Stimulated activated effector memory CD8-positive, alpha-beta T cell treated with anti-CD3 and anti-CD28 coated beads, Interleukin-12 subunit alpha, Interleukin-12 subunit beta, amount 100 ng/mL, for 72 hours (primary cell): ENCODE measurements at regions not wholly inside any gene's neighbourhood (a gene's known extent, or its start where the extent isn't known, plus 50 kb on each side); places are given as distances from the start of the nearest gene placed in this dataset.
"Not testable (repeated sequence)": the region's sequence is repeated elsewhere in the genome, so short reads cannot be mapped to it uniquely, and the experiment has no call there.

ENCODE experiments used
- ATAC-seq: fragments of 150-1000 bp; cut with Tn5 transposase; 2 replicates; pipeline ENCODE4 v1.10.0; 2021
- DNase-seq, 2 donors: peaks; one replicate each; pipeline ENCODE4 v3.0.0; 2021 to 2022; ENCODE audit warnings: low spot score in 2 of 2
- H3K27ac Mint-ChIP-seq: one replicate; pipeline ENCODE4 v1.8.0; 2022; ENCODE audit warnings: mild to moderate bottlenecking, mixed read lengths
- H3K36me3 Mint-ChIP-seq: one replicate; pipeline ENCODE4 v1.8.0; 2022; ENCODE audit warnings: mild to moderate bottlenecking, mixed read lengths
- H3K4me1 Mint-ChIP-seq: one replicate; pipeline ENCODE4 v1.8.0; 2022; ENCODE audit warnings: mixed read lengths
- H3K4me3 Mint-ChIP-seq: one replicate; pipeline ENCODE4 v1.8.0; 2022; ENCODE audit warnings: mild to moderate bottlenecking, mixed read lengths
- H3K9me3 Mint-ChIP-seq: one replicate; pipeline ENCODE4 v1.8.0; 2022; ENCODE audit warnings: mixed read lengths

DNA sequence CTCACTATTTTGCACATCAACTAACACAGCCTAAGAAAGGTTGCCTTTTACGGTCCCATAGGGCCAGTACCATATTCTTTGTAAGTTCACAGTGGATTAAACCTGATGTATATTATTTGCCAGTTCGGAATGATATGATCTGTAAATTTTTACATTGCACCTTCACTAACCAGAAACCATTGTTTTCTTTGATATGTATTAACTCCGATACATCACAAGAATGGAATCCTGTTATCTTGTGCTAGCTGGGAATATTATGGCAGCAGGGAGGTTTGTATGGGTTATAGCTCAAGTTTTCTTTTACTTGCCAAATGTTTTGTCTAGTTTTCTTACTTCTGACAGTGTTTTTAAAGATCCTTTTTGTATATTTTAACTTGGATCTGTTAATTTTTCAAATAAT is 51.4 kb upstream of the S1PR1 start:
- H3K4me3 Mint-ChIP-seq = no peak overlapping the region

DNA sequence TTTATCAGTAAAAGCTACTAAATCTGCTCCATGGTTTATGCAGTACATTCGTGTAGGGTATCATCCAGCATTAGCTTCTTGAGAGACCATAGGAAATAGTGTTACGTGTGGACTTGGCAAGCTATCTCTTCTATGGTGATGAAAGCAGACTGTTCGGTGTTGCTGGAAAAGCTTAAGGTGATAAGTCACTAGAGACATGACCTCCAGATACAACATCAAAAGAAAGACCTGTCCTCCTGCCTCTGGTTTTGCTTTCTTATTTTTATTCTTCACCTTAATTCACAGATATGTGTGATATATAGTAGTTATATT is 53.5 kb upstream of the S1PR1 start:
- H3K9me3 Mint-ChIP-seq = peaks cover 2% of the 10 kb centered on the region
- H3K4me3 Mint-ChIP-seq = no peak overlapping the region
- H3K4me1 Mint-ChIP-seq = peaks cover 42% of the 10 kb centered on the region
- DNase-seq (no peak), ATAC-seq (no peak)
- H3K36me3 Mint-ChIP-seq = peaks cover 14% of the 10 kb centered on the region
- H3K27ac Mint-ChIP-seq = no peak overlapping the region

More for the DNA sequence above, 51.4 kb upstream of the S1PR1 start:
- no peaks in the 10 kb centered on the region for H3K36me3 Mint-ChIP-seq
- ATAC-seq (no peak), DNase-seq (no peak)
- H3K27ac Mint-ChIP-seq = no peak overlapping the region
- peaks cover 29% of the 10 kb centered on the region for H3K4me1 Mint-ChIP-seq
- peaks cover 5% of the 10 kb centered on the region for H3K9me3 Mint-ChIP-seq

DNA sequence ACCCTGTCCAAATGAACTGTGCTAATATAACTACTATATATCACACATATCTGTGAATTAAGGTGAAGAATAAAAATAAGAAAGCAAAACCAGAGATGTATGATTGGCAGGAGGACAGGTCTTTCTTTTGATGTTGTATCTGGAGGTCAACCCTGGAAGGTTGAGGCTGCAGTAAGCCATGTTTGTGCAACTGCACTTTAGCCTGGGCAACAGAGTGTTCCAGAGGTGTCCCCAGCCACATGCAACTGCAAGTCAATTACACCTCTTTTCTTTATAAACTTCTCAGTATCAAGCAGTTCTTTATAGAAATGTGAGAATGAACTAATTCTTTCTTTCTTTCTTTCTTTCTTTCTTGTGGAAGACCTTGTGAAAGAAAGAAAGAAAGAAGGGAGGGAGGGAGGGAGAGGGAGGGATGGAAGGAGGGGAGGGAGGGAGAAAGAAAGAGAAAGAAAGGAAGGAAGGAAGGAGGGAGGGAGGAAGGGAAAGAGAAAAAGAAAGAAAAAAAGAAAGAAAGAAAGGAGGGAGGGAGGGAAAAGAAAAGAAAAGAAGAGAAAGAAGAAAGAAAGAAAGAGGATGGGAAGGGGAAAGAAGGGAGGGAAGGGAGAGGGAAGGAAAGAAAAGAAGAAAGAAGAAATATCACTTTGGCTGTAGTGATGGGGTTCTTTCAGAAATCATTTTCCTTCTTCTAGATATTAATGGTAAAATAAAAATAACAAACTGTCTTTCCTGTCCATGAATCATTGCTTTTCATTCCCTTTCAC is 54.0 kb upstream of the S1PR1 start:
- H3K4me3 Mint-ChIP-seq = no peak overlapping the region
- DNase-seq = no peak

DNA sequence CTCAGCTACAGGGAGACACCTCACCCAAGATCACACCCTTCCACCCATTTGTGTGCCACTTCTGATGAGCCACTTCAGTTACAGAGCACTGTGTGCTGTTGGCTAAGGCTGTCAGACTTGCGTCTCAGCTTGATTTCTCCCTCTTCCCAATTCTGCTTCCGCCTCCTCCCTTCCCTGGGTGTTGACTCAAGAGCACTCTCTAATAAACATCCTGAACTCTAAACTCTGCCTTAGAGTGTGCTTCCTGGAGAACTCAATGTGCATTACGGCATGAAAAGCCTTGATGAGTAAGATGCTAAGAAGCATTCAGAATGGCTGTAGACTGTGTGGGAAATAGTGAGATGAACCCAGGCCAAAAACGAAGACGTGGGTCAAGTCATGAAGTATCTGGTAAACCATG is 54.9 kb upstream of the S1PR1 start:
- Mint-ChIP-seq H3K4me3 (no peak overlapping the region), H3K27ac (peak overlapping the region; percentile 5), H3K36me3 (peaks cover 15% of the 10 kb centered on the region), H3K4me1 (peaks cover 46% of the 10 kb centered on the region), H3K9me3 (peaks cover 2% of the 10 kb centered on the region)
- DNase-seq (no peak), ATAC-seq (no peak)

More for the DNA sequence above, 54.0 kb upstream of the S1PR1 start:
- Mint-ChIP-seq H3K36me3 (peaks cover 15% of the 10 kb centered on the region), H3K4me1 (peaks cover 41% of the 10 kb centered on the region), H3K27ac (no peak overlapping the region), H3K9me3 (peaks cover 2% of the 10 kb centered on the region)
- no peak for ATAC-seq

DNA sequence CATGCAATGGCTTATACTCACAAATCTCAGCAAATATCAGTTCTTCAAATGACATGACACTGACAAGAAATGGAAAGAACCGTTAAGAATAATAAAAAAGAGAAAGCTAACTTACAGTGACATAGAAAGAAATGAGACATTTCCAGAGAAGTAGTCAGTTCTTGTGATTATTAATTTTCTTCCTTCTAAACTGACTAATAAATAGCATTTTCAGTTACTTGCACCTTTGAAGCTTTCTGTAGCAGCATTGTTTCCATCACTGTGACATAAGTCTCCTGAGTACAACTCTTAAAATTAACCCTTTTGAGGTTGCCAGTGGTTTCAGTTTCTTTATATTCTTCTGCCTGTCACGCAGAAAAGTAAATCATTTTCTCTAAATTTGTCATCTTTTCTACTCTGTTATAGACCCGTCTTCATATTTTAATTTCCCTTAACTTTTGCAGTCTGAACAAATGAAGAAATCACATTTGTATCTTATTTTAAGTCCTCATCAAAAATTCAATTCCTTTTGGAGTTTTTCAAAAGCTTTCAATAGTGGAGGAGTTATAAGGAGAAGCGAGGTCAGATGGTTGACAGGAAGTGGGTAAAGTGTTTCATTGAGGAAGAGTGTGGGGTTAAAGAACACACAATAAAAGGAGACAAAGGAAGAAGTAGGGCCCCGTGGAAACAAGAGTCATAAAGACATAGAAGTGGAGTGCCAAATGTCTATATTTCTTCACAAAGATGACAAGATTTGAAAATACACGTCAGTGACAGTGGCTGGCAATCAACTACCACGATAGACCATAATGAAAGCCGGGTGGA is 57.9 kb upstream of the S1PR1 start:
- Mint-ChIP-seq H3K36me3 (peaks cover 15% of the 10 kb centered on the region), H3K4me3 (peak overlapping the region; percentile 53), H3K4me1 (peaks cover 40% of the 10 kb centered on the region), H3K9me3 (peaks cover 2% of the 10 kb centered on the region), H3K27ac (peak overlapping the region; percentile 95)
- ATAC-seq = peak; percentile 89
- DNase-seq = no peak

DNA sequence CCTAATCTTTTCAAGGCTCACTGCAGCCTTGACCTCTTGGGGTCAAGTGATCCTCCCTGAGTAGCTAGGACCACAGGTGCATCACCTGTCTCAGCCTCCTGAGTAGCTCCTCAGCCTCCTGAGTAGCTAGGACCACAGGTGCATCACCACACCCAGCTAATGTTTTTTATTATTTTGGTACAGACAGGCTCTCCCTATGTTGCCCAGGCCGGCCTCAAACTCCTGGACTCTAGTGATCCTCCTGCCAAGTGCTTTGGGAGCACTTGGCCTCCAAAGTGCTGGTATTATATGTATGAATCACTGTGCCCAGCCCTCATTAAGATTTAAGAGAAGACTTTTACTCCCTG is 58.5 kb upstream of the S1PR1 start:
- Mint-ChIP-seq H3K36me3 (peaks cover 15% of the 10 kb centered on the region), H3K9me3 (peaks cover 3% of the 10 kb centered on the region), H3K27ac (peak overlapping the region; percentile 95), H3K4me3 (peak overlapping the region; percentile 53), H3K4me1 (peaks cover 46% of the 10 kb centered on the region)
- ATAC-seq (no peak), DNase-seq (no peak)

DNA sequence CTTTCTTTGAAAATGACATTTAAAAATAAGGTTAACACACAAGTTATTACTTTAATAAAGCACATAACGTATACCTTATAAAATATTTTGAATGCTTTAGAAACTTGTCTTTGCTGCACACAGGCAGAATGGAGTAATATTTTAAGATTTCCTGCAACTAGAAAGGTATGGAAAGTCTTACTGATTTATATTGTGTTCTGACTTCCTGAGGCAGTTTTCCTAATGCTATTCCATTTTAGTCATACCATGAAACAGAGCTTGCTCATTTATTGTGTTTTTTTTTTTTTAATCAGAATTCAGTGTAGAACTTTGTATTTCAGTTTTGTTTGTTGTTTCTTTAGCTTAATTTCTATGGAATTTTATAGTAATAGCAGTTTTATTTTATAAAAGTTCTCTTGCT is 60.9 kb upstream of the S1PR1 start:
- peaks cover 39% of the 10 kb centered on the region for H3K4me1 Mint-ChIP-seq
- H3K9me3 Mint-ChIP-seq = peaks cover 5% of the 10 kb centered on the region
- DNase-seq (no peak), ATAC-seq (no peak)
- H3K4me3 Mint-ChIP-seq = no peak overlapping the region
- no peak overlapping the region for H3K27ac Mint-ChIP-seq
- peaks cover 15% of the 10 kb centered on the region for H3K36me3 Mint-ChIP-seq

DNA sequence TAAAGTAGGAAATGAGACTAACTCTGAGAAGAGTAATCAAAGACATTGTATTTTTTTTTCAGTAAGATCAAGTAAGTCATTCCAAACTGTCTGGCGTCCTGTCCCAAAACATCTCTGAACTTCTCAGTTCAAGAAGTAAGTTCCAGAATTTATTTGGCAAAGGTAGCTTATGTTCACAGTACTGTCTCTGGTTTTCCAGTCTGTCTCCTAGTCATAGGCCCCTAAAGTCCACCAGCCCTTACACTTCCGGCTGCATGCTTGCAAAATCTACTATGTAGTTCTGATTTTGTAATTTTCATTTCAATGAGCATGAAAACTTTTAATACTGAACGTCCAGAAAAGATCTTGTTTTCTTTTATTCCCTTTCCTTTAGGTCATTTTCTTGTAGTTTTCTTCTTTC is 61.4 kb upstream of the S1PR1 start:
- Mint-ChIP-seq H3K36me3 (peaks cover 15% of the 10 kb centered on the region), H3K27ac (no peak overlapping the region), H3K4me1 (peaks cover 39% of the 10 kb centered on the region), H3K4me3 (no peak overlapping the region), H3K9me3 (peaks cover 4% of the 10 kb centered on the region)
- ATAC-seq = no peak
- no peak for DNase-seq

DNA sequence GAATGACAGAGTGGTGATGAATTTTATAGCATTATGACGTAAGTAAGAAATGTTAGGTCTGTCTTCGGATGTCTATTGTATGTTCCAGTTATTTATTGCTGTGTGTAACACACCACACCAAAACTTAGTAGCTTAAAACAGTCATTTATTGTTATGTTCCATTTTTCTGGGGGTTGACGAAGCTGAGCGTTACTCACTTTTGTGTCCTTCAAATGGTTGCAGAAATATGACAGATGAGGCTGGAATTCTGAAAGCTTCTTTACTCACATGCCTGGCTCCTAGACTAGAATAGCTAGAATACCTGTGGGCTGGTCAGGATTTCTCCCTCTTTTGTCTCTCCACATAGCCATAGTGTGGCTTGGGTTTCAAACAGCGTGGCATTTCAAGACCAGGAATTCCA is 62.1 kb upstream of the S1PR1 start:
- peaks cover 15% of the 10 kb centered on the region for H3K36me3 Mint-ChIP-seq
- DNase-seq (no peak), ATAC-seq (no peak)
- H3K27ac Mint-ChIP-seq = no peak overlapping the region
- H3K4me1 Mint-ChIP-seq = peaks cover 34% of the 10 kb centered on the region
- H3K4me3 Mint-ChIP-seq = no peak overlapping the region
- peaks cover 4% of the 10 kb centered on the region for H3K9me3 Mint-ChIP-seq

DNA sequence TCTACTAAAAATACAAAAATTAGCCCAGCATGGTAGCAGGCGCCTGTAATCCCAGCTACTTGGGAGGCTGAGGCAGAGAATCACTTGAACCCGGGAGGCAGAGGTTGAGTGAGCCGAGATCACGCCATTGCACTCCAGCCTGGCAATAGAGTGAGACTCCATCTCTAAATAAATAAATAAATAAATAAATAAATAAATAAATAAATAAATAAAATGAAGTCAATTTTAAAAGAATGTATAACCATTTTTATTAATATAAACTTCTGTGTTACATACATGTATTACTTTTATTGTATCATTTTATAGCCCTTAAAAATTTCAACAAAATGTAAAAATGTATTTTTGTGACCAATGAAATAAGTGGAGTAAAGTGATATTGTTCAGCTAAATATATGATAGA is 62.5 kb upstream of the S1PR1 start:
- DNase-seq, H3K4me3 Mint-ChIP-seq, ATAC-seq, H3K9me3 Mint-ChIP-seq, H3K27ac Mint-ChIP-seq: not testable (repeated sequence)
- H3K4me1 Mint-ChIP-seq = peaks cover 30% of the 10 kb centered on the region
- peaks cover 11% of the 10 kb centered on the region for H3K36me3 Mint-ChIP-seq

DNA sequence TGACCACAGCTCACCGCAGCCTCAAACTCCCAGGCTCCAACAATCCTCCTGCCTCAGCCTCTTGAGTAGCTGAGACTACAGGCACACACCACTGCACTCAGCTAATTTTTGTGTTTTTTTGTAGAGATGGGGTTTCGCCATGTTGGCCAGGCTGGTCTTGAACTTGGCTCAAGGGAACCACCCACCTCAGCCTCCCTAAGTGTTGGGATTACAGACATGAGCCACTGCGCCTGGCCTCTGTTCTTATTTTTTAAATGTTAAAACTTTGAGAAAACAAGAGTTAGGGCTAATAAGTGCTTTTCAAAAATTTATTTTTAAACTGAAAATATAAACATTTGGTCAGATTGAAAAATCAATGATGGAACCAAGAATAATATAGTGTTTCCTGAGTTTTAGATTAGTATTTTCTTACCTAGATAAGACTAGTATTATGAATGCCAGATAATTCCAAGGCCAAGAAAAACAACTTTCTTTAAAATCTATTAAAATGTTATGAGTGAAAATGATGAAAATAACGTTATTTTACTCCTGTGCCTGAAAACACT is 66.2 kb upstream of the S1PR1 start:
- Mint-ChIP-seq H3K9me3 (peaks cover 4% of the 10 kb centered on the region), H3K4me1 (peaks cover 20% of the 10 kb centered on the region)

DNA sequence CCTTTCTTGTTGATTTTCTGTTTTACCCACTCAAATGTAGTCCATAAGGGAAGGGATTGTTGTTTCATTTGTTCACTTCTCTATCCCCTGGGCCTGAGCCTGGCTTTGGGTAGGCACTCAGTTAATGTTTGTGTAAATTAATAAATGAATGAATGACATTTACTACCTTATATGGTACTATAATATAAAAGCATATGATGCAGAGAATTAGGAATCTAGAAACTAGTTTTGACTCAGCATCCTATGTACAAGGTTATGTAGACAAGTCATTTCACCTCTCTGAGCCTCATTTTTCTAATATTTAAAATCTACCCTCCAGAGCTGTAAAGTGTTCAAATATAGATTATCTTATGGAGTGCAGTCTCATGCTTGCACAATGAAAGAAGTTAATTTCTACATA is 68.9 kb upstream of the S1PR1 start:
- Mint-ChIP-seq H3K36me3 (no peaks in the 10 kb centered on the region), H3K27ac (peak overlapping the region; percentile 10), H3K9me3 (no peaks in the 10 kb centered on the region), H3K4me1 (peaks cover 10% of the 10 kb centered on the region), H3K4me3 (no peak overlapping the region)
- ATAC-seq = peak; percentile 97
- DNase-seq = no peak

More for the DNA sequence above, 66.2 kb upstream of the S1PR1 start:
- H3K36me3 Mint-ChIP-seq = no peaks in the 10 kb centered on the region
- H3K4me3 Mint-ChIP-seq = no peak overlapping the region
- DNase-seq (no peak), ATAC-seq (no peak)
- no peak overlapping the region for H3K27ac Mint-ChIP-seq

DNA sequence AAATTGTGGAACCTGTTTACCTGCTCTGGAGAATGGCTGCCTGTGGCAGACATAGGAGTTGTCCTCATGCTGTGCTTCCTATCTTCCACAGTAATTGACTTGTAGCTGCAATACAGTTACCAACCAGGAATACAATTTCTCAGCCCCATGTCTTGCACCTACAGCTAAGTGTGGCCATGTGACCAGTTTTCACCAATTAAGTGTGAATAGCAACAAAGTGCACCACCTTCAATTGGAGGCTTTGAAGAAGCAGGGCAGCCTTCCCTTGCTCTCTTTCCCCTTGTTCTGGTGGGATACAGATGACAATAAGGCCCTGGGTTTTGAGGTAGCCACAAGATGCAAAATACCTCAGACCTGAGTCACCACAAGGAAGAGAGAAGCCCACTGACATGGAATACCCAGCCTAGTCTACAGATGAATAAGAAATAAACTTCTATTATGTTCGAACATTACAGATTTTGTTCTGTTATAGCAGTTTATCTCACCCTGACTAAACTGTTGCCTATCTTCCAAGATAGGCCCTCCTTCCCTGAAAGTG is 70.2 kb upstream of the S1PR1 start:
- DNase-seq (no peak), ATAC-seq (no peak)
- H3K36me3 Mint-ChIP-seq = no peaks in the 10 kb centered on the region
- H3K4me1 Mint-ChIP-seq = peaks cover 10% of the 10 kb centered on the region
- H3K9me3 Mint-ChIP-seq = no peaks in the 10 kb centered on the region
- H3K4me3 Mint-ChIP-seq = no peak overlapping the region
- H3K27ac Mint-ChIP-seq = no peak overlapping the region

DNA sequence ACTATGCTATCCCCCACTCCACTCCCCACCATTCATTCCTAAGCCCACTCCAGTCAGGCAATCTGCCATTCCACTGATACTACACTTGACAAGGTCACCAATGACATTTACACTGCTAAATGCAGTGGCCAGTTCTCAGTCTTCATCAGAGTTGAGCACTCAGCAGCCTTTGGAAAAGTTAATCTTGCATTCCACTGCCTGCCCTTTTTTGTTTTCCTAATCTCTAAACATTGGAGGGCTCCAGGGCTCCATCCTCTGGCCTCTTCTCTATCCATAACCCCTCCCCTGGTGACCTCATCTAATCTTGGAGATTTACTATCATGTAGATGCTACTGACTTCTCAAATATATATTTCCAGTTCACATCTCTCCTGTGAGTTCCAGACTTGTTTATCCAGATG is 70.9 kb upstream of the S1PR1 start:
- DNase-seq (no peak), ATAC-seq (no peak)
- no peak overlapping the region for H3K4me3 Mint-ChIP-seq
- H3K27ac Mint-ChIP-seq = no peak overlapping the region
- no peaks in the 10 kb centered on the region for H3K36me3 Mint-ChIP-seq
- peaks cover 10% of the 10 kb centered on the region for H3K4me1 Mint-ChIP-seq
- H3K9me3 Mint-ChIP-seq = no peaks in the 10 kb centered on the region

DNA sequence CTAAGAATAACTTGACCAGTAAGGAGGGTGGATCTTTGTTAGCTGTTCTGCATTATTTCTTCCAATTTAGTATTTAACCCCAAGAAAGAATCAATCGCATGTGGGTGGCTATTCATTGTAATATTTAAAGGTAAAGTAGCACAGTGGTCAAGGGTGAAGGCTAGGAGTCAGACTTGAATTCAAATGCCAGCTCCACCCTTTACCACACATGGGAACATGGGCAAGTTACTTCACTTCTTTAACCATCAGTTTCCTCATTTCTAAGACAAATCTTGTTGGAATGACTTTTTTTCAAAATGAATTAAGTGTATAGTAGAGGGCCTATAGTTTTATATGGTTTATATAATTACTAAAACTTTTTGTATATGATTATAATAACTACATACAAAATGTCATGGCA is 71.3 kb upstream of the S1PR1 start:
- Mint-ChIP-seq H3K9me3 (no peaks in the 10 kb centered on the region), H3K27ac (no peak overlapping the region), H3K4me3 (no peak overlapping the region), H3K4me1 (peaks cover 10% of the 10 kb centered on the region), H3K36me3 (no peaks in the 10 kb centered on the region)
- ATAC-seq = no peak
- no peak for DNase-seq

DNA sequence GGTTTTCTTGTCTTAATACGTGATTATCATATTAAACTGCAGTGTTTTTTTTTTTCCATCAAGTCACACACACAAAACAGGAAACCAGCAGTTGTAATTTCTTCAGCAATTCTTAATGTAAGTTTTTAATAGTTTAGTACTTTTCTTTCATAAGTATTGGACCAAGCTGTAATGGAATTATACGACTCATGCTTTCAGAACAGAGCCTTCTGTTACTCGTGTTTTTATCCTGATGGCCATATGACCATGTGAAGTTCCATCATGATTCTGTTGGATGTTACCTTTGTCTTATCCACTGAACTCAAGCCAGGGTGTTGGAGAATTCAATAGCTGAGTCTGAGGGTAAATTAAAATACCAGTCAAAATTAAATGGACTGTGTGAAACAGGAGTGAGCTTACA is 72.0 kb upstream of the S1PR1 start:
- Mint-ChIP-seq H3K4me1 (peaks cover 10% of the 10 kb centered on the region), H3K27ac (no peak overlapping the region), H3K9me3 (no peaks in the 10 kb centered on the region), H3K4me3 (no peak overlapping the region), H3K36me3 (no peaks in the 10 kb centered on the region)
- no peak for DNase-seq
- ATAC-seq = no peak
